Activated CD4-positive, alpha-beta memory T cell treated with anti-CD3 and anti-CD28 coated beads for 36 hours (primary cell): ENCODE measurements at regions not wholly inside any gene's neighbourhood (a gene's known extent, or its start where the extent isn't known, plus 50 kb on each side); places are given as distances from the start of the nearest gene placed in this dataset.

ENCODE experiments used
- CTCF ChIA-PET: fragments of 350-600 bp; sonication (Branson Sonifier 250); formaldehyde crosslinking; loops from one replicate; lab custom pipeline; 2021; ENCODE audit warnings: antibody characterized with exemption, inconsistent platforms; lab: Charles Lee
- POLR2A ChIA-PET: fragments of 350-600 bp; sonication (Branson Sonifier 250); formaldehyde crosslinking; loops from one replicate; lab custom pipeline; 2021; ENCODE audit warnings: antibody characterized with exemption; lab: Charles Lee
- DNase-seq: peaks from one replicate; pipeline ENCODE4 v3.0.0-alpha.2; 2020
- H3K27ac Mint-ChIP-seq: one replicate; pipeline ENCODE4 v1.8.0; 2021; ENCODE audit warnings: mixed read lengths
- H3K27me3 Mint-ChIP-seq: one replicate; pipeline ENCODE4 v1.8.0; 2021; ENCODE audit warnings: mixed read lengths
- H3K36me3 Mint-ChIP-seq: one replicate; pipeline ENCODE4 v1.8.0; 2021; ENCODE audit warnings: mixed read lengths
- H3K4me1 Mint-ChIP-seq: one replicate; pipeline ENCODE4 v1.8.0; 2021; ENCODE audit warnings: low read depth, mixed read lengths
- H3K4me3 Mint-ChIP-seq: one replicate; pipeline ENCODE4 v1.8.0; 2021; ENCODE audit warnings: mild to moderate bottlenecking, mixed read lengths
- H3K9me3 Mint-ChIP-seq: one replicate; pipeline ENCODE4 v1.8.0; 2021; ENCODE audit warnings: mixed read lengths
- intact Hi-C: fragments of 100-400 bp; cut with micrococcal nuclease; formaldehyde crosslinking; loops from one replicate; pipeline ENCODE4 v1.15.1; 2023

DNA sequence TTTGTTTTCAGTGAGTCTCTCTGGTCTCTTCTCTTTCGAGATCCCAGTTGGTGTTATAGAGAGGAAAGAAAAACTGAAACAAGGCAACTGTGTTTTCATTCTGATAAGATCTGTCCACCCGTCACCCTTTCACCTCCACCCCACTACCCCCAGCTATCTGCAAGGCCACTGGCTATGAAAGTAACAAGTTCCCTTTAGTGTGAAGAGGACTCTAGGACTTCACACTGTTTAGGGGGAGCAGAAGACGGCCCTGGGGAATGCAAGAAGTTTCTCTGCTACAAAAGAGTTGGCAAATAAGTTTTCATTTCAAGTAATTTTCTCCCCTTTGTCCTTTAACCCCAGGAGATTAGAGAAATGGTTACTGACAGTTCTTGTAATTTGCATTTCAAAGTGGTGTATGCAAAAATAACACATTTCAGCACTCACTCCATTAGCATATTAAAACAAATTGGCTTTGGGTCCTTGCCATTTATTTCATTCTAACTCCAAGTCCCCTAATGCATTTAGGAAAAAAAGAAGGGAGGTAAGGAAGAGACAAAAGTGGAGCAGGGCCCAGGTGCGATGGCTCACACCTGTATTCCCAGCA lies 79.6 kb upstream of the PPM1J start:
- Mint-ChIP-seq H3K27ac (no peak overlapping the region), H3K9me3 (no peaks in the 10 kb centered on the region), H3K4me1 (no peaks in the 10 kb centered on the region), H3K36me3 (no peaks in the 10 kb centered on the region), H3K4me3 (no peak overlapping the region), H3K27me3 (peaks cover 2% of the 10 kb centered on the region)
- intact Hi-C loops = no loop called here
- CTCF ChIA-PET = interaction anchor here (0.5 to 0.9 kb wide), 2 partner anchors 9 to 18 kb away, joined by 3 read pairs; no protein-coding TSS in a partner anchor
- POLR2A ChIA-PET = no interaction called here
- DNase-seq = no peak

DNA sequence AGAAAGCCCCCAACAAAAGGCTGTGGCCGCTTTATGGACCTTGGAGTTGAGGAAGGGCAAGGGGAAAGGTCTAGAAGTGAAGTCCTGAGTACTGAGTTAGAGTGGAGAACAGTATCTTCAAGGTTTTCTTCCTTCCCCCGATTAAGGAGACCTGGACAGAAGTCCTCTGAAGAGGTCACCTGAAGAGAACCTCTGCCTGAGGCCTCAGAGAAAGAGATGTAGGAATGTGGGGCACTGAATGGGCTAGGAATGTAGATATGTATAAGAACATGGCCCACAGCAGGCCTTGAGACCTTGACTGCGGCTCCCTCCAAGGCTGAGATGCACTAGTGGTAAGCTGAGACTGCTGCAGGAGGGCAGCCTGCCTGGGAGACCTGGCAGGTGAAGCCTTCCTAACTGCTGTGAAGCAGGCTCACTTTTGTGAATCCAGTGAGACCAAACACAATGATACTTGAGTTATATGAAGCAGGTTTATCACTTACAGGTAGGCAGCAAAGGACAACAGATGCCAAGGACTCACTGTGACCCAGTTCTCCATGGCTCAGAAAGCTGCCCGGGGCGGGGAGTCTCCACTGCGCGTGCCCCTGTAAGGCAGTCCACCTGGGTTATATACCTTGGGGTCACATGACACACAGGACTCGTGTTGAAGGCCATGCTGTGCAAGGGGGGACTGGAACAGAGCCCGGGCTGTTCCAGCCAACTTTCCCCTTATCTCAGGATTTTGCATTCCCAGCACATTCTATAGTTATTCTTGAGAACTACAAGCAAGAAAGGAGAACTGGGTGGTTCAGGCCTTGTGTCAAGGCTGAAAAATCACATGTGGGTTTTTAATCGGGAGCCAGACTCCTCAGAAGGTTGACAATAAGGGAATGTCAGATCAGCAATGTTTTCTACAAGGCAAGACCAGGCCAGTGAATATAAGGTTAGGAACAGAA lies 78.8 kb upstream of the PPM1J start:
- H3K9me3 Mint-ChIP-seq = no peaks in the 10 kb centered on the region
- H3K4me1 Mint-ChIP-seq = no peaks in the 10 kb centered on the region
- DNase-seq = no peak
- H3K4me3 Mint-ChIP-seq = no peak overlapping the region
- CTCF ChIA-PET = interaction anchor here (0.5 kb wide), 1 partner anchor 19 kb away, joined by 3 read pairs; no protein-coding TSS in a partner anchor
- peaks cover 2% of the 10 kb centered on the region for H3K27me3 Mint-ChIP-seq
- intact Hi-C loops = no loop called here
- POLR2A ChIA-PET = no interaction called here
- H3K36me3 Mint-ChIP-seq = no peaks in the 10 kb centered on the region
- no peak overlapping the region for H3K27ac Mint-ChIP-seq

DNA sequence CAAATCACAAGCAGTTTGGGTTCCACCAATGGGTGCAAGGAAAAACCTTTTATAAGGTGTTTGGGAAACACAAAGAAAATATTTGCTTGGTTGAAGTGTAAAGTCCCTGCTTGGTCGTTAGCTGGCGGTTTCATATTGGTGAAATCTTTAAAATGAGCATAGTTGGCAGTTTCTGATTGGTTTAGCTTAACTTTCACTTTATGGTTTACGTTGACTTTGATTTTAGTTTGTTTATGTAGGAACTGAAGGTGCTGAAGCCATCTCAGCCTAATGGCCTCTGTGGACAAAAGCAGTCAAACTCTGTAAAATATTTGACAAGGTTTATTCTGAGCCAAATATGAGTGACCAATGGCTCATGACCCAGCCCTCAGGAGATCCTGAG lies 76.6 kb upstream of the PPM1J start:
- Mint-ChIP-seq H3K9me3 (no peaks in the 10 kb centered on the region), H3K27ac (no peak overlapping the region), H3K36me3 (no peaks in the 10 kb centered on the region), H3K4me3 (no peak overlapping the region), H3K4me1 (no peaks in the 10 kb centered on the region), H3K27me3 (peaks cover 2% of the 10 kb centered on the region)
- intact Hi-C loops = no loop called here
- ChIA-PET POLR2A (no interaction called here), CTCF (no interaction called here)
- no peak for DNase-seq

DNA sequence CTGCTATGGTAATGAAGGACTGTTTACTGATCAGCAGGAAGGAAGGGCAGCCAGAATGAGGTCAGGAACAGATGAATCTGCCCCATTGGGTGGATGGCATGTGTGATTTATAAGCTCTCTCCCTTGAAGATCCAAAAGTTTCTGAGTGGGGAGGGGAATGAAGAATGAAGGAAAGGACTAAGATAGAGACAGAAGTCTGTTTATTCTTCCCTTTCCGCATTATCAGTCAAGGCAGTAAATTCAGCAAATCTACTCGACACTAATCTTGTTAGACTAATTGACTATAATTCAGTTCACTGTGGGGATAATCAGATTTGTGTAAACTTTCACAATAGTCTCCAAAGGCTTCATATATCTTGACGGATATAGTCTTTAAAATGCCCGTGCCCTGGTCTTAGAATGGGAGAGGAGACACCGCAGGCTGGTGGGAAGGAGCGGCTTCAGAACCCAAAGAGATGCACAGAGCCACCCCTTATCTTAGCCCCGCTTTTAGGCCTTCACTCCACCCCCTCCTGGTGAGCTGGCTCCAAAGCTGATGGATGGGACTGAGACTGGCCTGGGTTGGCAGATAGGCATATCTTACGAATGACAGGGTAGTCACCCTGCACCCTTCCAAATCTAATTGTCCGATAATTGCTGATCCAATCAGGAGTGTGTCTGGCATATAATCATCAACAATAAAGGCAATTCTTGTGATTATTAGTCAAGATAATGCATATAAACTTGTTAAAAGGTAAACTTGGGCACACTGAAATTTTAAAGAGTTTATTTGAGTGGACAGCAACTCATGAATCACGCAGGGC lies 76.0 kb upstream of the PPM1J start:
- ChIA-PET POLR2A (no interaction called here), CTCF (interaction anchor here (0.9 kb wide), 1 partner anchor 8 kb away, joined by 3 read pairs; no protein-coding TSS in a partner anchor)
- Mint-ChIP-seq H3K9me3 (no peaks in the 10 kb centered on the region), H3K4me1 (no peaks in the 10 kb centered on the region), H3K27me3 (peaks cover 2% of the 10 kb centered on the region), H3K36me3 (no peaks in the 10 kb centered on the region), H3K4me3 (no peak overlapping the region), H3K27ac (no peak overlapping the region)
- DNase-seq = no peak
- intact Hi-C loops = no loop called here

DNA sequence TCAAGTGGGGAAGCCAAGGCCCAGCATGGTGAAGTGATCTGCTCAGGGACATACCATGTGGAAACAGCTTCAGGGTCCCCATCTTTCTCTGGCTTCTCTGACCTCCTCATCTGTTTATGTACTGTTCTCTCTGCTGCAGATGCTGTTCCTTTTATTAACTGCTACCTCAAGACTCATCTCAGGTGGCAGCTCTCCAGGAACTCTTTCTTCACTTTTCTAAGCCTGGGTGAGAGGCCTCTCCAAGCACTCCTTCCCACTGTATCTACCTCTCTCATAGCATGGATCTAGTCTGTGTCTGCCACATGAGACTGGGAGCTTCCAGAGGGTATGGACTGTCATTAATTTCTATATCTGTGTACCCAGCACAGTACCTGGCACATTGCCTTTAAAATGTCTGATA lies 73.4 kb upstream of the PPM1J start:
- H3K9me3 Mint-ChIP-seq = no peaks in the 10 kb centered on the region
- no peaks in the 10 kb centered on the region for H3K4me1 Mint-ChIP-seq
- CTCF ChIA-PET = interaction anchor here (1.1 to 1.5 kb wide), 2 partner anchors 9 to 70 kb away, joined by 3 to 4 read pairs; a partner anchor contains a TSS
- intact Hi-C loops = no loop called here
- no peaks in the 10 kb centered on the region for H3K36me3 Mint-ChIP-seq
- H3K4me3 Mint-ChIP-seq = no peak overlapping the region
- POLR2A ChIA-PET = no interaction called here
- no peak overlapping the region for H3K27ac Mint-ChIP-seq
- DNase-seq = no peak
- peaks cover 2% of the 10 kb centered on the region for H3K27me3 Mint-ChIP-seq

- no peak for DNase-seq
- Mint-ChIP-seq H3K27ac (no peak overlapping the region), H3K4me1 (no peaks in the 10 kb centered on the region), H3K36me3 (no peaks in the 10 kb centered on the region), H3K27me3 (peaks cover 2% of the 10 kb centered on the region), H3K9me3 (no peaks in the 10 kb centered on the region), H3K4me3 (no peak overlapping the region)
- POLR2A ChIA-PET = interaction anchor here (0.6 kb wide), 1 partner anchor 40 kb away, joined by 3 read pairs; no protein-coding TSS in a partner anchor
- intact Hi-C loops = no loop called here
- CTCF ChIA-PET = interaction anchor here (1.1 to 1.5 kb wide), 2 partner anchors 10 to 69 kb away, joined by 3 to 4 read pairs; a partner anchor contains a TSS
Measured at GRCh38 chr1:112788054-112788453, 72.9 kb upstream of the PPM1J start.

DNA sequence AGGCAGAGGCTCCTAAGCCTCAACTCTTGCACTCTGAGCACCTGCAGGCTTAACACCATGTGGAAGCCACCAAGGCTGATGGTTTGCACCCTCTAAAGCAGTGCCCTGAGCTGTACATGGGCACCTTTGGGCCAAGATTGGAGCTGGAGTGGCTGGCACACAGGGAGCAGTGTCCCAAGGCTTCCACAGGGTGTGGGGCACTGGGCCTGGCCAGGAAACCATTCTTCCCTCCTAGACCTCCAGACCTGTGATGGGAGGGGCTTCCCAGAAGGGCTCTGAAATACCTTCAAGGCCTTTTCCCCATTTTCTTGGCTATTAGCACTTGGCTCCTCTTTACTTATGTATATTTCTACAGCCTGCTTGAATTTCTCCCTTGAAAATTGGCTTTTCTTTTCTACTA lies 67.9 kb upstream of the PPM1J start:
- Mint-ChIP-seq H3K27ac (no peak overlapping the region), H3K27me3 (no peaks in the 10 kb centered on the region), H3K36me3 (no peaks in the 10 kb centered on the region), H3K9me3 (no peaks in the 10 kb centered on the region), H3K4me3 (no peak overlapping the region), H3K4me1 (no peaks in the 10 kb centered on the region)
- no peak for DNase-seq
- CTCF ChIA-PET = interaction anchor here (0.9 kb wide), 1 partner anchor 66 kb away, joined by 3 read pairs; no protein-coding TSS in a partner anchor
- POLR2A ChIA-PET = no interaction called here
- intact Hi-C loops = no loop called here

- CTCF ChIA-PET = no interaction called here
- Mint-ChIP-seq H3K27ac (no peak overlapping the region), H3K4me3 (no peak overlapping the region), H3K36me3 (no peaks in the 10 kb centered on the region), H3K4me1 (no peaks in the 10 kb centered on the region), H3K9me3 (no peaks in the 10 kb centered on the region), H3K27me3 (no peaks in the 10 kb centered on the region)
- POLR2A ChIA-PET = no interaction called here
- DNase-seq = no peak
- intact Hi-C loops = no loop called here
Measured at GRCh38 chr1:112779665-112780526, 64.8 kb upstream of the PPM1J start.

DNA sequence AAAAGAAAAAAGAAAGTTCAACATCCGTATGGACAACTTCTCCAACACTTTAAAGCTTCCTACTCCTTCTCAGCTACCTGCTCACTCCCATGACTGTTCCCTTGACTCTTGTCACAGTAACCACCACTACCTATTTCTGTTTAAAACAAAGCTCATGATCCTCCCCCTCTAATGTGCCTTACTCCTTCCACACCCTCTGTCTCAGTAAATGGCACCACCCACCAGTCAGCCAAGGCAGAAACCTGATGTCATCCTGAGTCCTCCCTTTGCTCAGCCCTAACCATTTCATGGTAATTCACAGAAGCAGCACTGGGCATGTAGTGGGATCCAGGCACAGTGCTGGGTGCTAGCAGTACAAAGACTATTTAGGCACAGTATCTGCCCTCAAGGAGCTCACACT lies 63.0 kb upstream of the PPM1J start:
- Mint-ChIP-seq H3K27ac (no peak overlapping the region), H3K36me3 (no peaks in the 10 kb centered on the region), H3K9me3 (no peaks in the 10 kb centered on the region), H3K27me3 (no peaks in the 10 kb centered on the region), H3K4me3 (no peak overlapping the region), H3K4me1 (no peaks in the 10 kb centered on the region)
- intact Hi-C loops = no loop called here
- DNase-seq = no peak
- CTCF ChIA-PET = interaction anchor here (0.8 to 1.1 kb wide), 2 partner anchors 27 to 295 kb away, joined by 3 read pairs; partner anchors contain the start of gene LRIG2
- POLR2A ChIA-PET = no interaction called here

GRCh38 chr1:112776688-112777087 lies 61.6 kb upstream of the PPM1J start:
- no peaks in the 10 kb centered on the region for H3K27me3 Mint-ChIP-seq
- ChIA-PET POLR2A (no interaction called here), CTCF (no interaction called here)
- H3K36me3 Mint-ChIP-seq = no peaks in the 10 kb centered on the region
- intact Hi-C loops = no loop called here
- no peak for DNase-seq
- H3K4me3 Mint-ChIP-seq = no peak overlapping the region
- H3K4me1 Mint-ChIP-seq = no peaks in the 10 kb centered on the region
- H3K9me3 Mint-ChIP-seq = no peaks in the 10 kb centered on the region
- H3K27ac Mint-ChIP-seq = no peak overlapping the region

GRCh38 chr1:112772781-112773180 lies 57.6 kb upstream of the PPM1J start:
- intact Hi-C loops = no loop called here
- no peak overlapping the region for H3K27ac Mint-ChIP-seq
- H3K4me1 Mint-ChIP-seq = peaks cover 11% of the 10 kb centered on the region
- ChIA-PET CTCF (no interaction called here), POLR2A (no interaction called here)
- no peak for DNase-seq
- peaks cover 3% of the 10 kb centered on the region for H3K27me3 Mint-ChIP-seq
- peaks cover under 1% of the 10 kb centered on the region for H3K9me3 Mint-ChIP-seq
- no peak overlapping the region for H3K4me3 Mint-ChIP-seq
- no peaks in the 10 kb centered on the region for H3K36me3 Mint-ChIP-seq
